A673 (cell line): ENCODE measurements at regions not wholly inside any gene's neighbourhood (a gene's known extent, or its start where the extent isn't known, plus 50 kb on each side); places are given as distances from the start of the nearest gene placed in this dataset.

Source experiments
- BruUV-seq: library from RNA; stranded (reverse); fragments of 400-500 nt; replicated peaks from 2 replicates; lab custom pipeline; 2021; lab: Mats Ljungman, UMichigan
- CTCF ChIA-PET: fragments of 300-600 bp; sonication (Branson Sonifier 250); formaldehyde crosslinking; loops from one replicate; lab custom pipeline; 2022; ENCODE audit warnings: antibody characterized with exemption; lab: Charles Lee
- POLR2A ChIA-PET: fragments of 300-600 bp; sonication (Branson Sonifier 250); formaldehyde crosslinking; loops from one replicate; lab custom pipeline; 2022; ENCODE audit warnings: antibody characterized with exemption; ENCODE audit not compliant: low non-redundant PET; lab: Charles Lee
- DNase-seq: peaks from one replicate; pipeline ENCODE4 v3.0.0-alpha.2; 2015; ENCODE audit warnings: low spot score
- H3K27ac ChIP-seq: fragments of 200-600 bp; sonication (generic); 2 replicates; pipeline ENCODE4 v1.5.1; 2016; ENCODE audit warnings: mixed run types, low read depth, mild to moderate bottlenecking, mixed read lengths, antibody characterized with exemption, low read length; ENCODE audit not compliant: poor library complexity, severe bottlenecking
- H3K27me3 ChIP-seq: fragments of 200-600 bp; sonication (generic); replicated peaks from 2 replicates; pipeline ENCODE4 v1.6.1; 2017; ENCODE audit warnings: mixed run types, low read depth, mild to moderate bottlenecking, mixed read lengths, antibody characterized with exemption, low read length; ENCODE audit not compliant: insufficient read depth, poor library complexity
- H3K36me3 ChIP-seq: fragments of 200-600 bp; sonication (generic); 2 replicates; pipeline ENCODE4 v1.6.1; 2016; ENCODE audit warnings: mixed run types, mild to moderate bottlenecking, mixed read lengths, antibody characterized with exemption, low read length; ENCODE audit not compliant: insufficient read depth, poor library complexity, severe bottlenecking
- H3K4me1 ChIP-seq: fragments of 200-600 bp; sonication (generic); 2 replicates; pipeline ENCODE4 v1.6.1; 2017; ENCODE audit warnings: mixed run types, mild to moderate bottlenecking, mixed read lengths, antibody characterized with exemption, low read length; ENCODE audit not compliant: insufficient read depth, poor library complexity, severe bottlenecking
- H3K4me3 ChIP-seq: fragments of 200-600 bp; sonication (generic); 2 replicates; pipeline ENCODE4 v1.5.1; 2016; ENCODE audit warnings: low read depth, mixed run types, mild to moderate bottlenecking, mixed read lengths, low read length; ENCODE audit not compliant: poor library complexity, severe bottlenecking
- H3K9me3 ChIP-seq: fragments of 200-600 bp; sonication (generic); 2 replicates; pipeline ENCODE4 v1.6.1; 2016; ENCODE audit warnings: mixed run types, low read depth, mild to moderate bottlenecking, mixed read lengths, antibody characterized with exemption, low read length; ENCODE audit not compliant: poor library complexity, severe bottlenecking
- CTCF ChIP-seq: fragments of 300-800, 200-600 bp; sonication (generic); conservative IDR thresholded peaks from 2 replicates; pipeline ENCODE4 v1.5.1; 2017; ENCODE audit warnings: low read depth, mild to moderate bottlenecking, antibody characterized with exemption, low read length, moderate library complexity, mixed read lengths
- EZH2 ChIP-seq: fragments of 200-600 bp; sonication (generic); IDR thresholded peaks from 2 replicates; pipeline ENCODE4 v1.6.1; 2017; ENCODE audit warnings: borderline replicate concordance, low read depth, mild to moderate bottlenecking, mixed read lengths, antibody characterized with exemption, low read length; ENCODE audit not compliant: poor library complexity, severe bottlenecking
- intact Hi-C: fragments of 100-400 bp; cut with micrococcal nuclease; formaldehyde crosslinking; loops from one replicate; pipeline ENCODE4 v1.10.0; 2022; ENCODE audit not compliant: unreplicated experiment

GRCh38 chr16:65641049-65641761 is 519.3 kb upstream of the CDH11 start:
- TF ChIP-seq CTCF, result no peak
- no peak for TF ChIP-seq EZH2
- H3K36me3 ChIP-seq, result no peaks in the 10 kb centered on the region
- no peak overlapping the region for H3K27ac ChIP-seq
- ChIA-PET POLR2A (no interaction called here), CTCF (no interaction called here)
- H3K4me1 ChIP-seq, result no peaks in the 10 kb centered on the region
- H3K4me3 ChIP-seq, result no peak overlapping the region
- intact Hi-C loops, result no loop called here
- H3K27me3 ChIP-seq, result no peaks in the 10 kb centered on the region
- no TSS peak for BruUV-seq
- peaks cover 3% of the 10 kb centered on the region for H3K9me3 ChIP-seq
- DNase-seq, result no peak

GRCh38 chr16:65634833-65635232 is 513.0 kb upstream of the CDH11 start:
- no TSS peak for BruUV-seq
- H3K4me1 ChIP-seq, result no peaks in the 10 kb centered on the region
- DNase-seq, result no peak
- H3K27ac ChIP-seq, result no peak overlapping the region
- no peaks in the 10 kb centered on the region for H3K9me3 ChIP-seq
- ChIA-PET CTCF (no interaction called here), POLR2A (no interaction called here)
- intact Hi-C loops, result no loop called here
- no peaks in the 10 kb centered on the region for H3K27me3 ChIP-seq
- no peak overlapping the region for H3K4me3 ChIP-seq
- no peaks in the 10 kb centered on the region for H3K36me3 ChIP-seq
- TF ChIP-seq EZH2, result no peak
- no peak for TF ChIP-seq CTCF

GRCh38 chr16:65634291-65634690 is 512.4 kb upstream of the CDH11 start:
- TF ChIP-seq EZH2 (no peak), CTCF (no peak)
- no peak for DNase-seq

More at GRCh38 chr16:65634291-65634690, 512.4 kb upstream of the CDH11 start:
- Histone ChIP-seq H3K4me3 (no peak overlapping the region), H3K4me1 (no peaks in the 10 kb centered on the region), H3K27me3 (no peaks in the 10 kb centered on the region), H3K27ac (no peak overlapping the region), H3K9me3 (no peaks in the 10 kb centered on the region), H3K36me3 (no peaks in the 10 kb centered on the region)
- POLR2A ChIA-PET, result no interaction called here
- BruUV-seq, result no TSS peak
- CTCF ChIA-PET, result no interaction called here
- intact Hi-C loops, result no loop called here
